Anterior cingulate cortex (tissue), 58 donors: ENCODE measurements at regions not wholly inside any gene's neighbourhood (a gene's known extent, or its start where the extent isn't known, plus 50 kb on each side); places are given as distances from the start of the nearest gene placed in this dataset.

ENCODE experiments used
- DNase-seq, 58 donors: peaks; one replicate each; lab custom pipeline; 2025; lab: John Stamatoyannopoulos, UW

GRCh38 chr22:48098243-48098920, 1335.9 kb downstream of the TBC1D22A start:
- no peak for DNase-seq

GRCh38 chr22:48097723-48098122, 1335.3 kb downstream of the TBC1D22A start:
- DNase-seq: no peak

DNA sequence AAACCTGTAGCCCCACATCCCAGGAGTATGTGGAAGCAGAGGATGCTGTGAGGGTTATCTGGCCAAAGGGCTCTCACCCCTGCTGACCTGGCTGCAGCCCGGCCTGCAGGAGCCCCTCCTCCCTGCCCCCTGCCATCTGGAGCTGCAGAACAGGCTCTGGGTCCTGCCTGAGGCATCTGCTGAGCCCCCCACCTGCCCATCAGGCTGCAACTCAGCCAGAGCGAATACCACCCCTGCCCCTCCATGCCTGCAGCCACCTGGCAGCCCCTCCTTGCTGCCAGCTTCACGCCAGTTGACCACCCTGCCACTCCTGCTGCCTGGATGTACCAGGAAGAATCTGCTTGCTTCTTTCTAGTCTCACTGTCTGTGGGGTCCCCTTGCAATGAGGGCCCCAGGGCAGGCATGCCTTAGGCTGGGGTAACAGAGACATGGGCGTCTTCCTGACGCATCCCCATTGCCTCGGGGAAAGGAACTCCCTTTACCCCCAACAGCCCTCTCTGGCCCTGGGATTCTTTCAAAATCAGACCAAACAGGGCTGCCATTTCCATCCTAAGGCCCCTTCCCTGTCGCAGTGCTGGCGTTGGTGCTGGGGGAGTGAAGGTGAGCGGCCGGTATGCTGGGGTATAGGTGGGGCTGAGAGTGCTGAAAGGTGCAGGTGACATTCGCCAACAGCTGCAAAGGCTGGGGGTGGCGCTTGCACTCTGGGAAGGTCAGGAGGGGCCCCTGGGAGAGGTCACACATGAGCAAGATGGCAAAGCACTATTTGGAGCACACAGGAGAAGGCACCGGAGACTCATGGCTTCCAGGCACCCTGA, 1334.6 kb downstream of the TBC1D22A start:
- DNase-seq: no peak

GRCh38 chr22:48096411-48096810, 1334.0 kb downstream of the TBC1D22A start:
- no peak for DNase-seq

GRCh38 chr22:48093981-48094380, 1331.5 kb downstream of the TBC1D22A start:
- DNase-seq: no peak

DNA sequence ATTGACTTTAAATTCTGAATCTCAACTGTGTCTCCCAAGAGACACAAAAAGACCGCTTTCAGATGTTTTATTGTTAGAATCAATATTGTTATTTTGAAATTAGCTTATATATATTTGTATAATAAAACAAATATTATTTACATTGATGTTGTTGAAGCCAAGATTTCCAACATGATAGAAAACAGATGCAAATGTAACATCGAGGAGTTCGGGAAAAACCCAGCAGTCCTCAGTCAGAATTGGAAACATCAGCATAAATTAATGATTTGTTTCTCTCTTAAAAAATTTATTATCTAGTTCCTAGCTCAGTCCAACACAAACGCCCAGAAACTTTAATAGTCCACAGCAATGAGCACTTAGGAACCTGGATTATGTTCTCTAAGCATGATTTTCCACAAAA, 1330.4 kb downstream of the TBC1D22A start:
- no peak for DNase-seq

DNA sequence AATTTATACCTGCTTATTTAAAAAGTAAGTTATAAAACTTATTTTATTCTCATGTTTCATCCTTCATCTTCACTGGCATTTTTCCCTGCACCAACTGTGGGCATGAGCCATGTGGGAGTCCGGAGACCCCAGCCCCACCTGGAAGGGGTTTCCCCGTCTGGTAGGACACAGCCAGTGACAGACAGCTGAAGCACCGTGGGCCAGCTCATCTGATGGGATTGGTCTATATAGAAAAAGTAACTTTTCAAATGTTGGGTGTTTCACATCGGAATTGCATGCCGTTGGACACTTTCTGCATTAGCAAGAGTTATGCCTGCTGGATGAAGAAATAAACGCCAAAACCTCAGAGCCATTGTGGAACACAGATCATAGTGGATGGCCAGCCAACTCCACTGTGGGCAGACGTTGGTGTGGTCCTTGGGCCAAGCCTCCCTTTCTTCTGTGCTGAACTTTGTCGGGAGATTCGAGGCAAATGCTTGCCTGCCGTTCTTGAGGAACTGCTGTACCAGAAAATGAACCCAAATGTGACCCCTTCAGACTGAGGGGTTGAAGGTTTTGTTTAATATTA, 1329.3 kb downstream of the TBC1D22A start:
- no peak for DNase-seq

GRCh38 chr22:48091060-48091650, 1328.7 kb downstream of the TBC1D22A start:
- no peak for DNase-seq

DNA sequence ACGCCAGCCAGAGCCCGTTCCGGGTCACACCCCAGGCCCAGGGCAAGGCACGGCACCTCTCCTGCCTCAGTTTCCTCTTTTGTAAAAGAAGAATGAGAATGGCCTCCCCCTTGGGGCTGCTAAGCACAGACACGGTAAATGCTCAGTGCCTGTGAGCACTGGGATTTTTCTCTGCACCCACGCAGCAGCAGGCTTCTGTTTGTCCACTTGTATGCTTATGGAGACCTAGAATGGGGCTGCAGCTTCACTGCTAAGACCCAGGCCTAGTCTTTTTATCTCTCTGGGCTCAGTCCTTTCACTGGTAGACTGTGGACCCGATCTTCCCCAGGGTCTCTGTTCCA, 1327.9 kb downstream of the TBC1D22A start:
- DNase-seq: peak in 6 of 58 donors; percentile 10 to 42 (median 20)

DNA sequence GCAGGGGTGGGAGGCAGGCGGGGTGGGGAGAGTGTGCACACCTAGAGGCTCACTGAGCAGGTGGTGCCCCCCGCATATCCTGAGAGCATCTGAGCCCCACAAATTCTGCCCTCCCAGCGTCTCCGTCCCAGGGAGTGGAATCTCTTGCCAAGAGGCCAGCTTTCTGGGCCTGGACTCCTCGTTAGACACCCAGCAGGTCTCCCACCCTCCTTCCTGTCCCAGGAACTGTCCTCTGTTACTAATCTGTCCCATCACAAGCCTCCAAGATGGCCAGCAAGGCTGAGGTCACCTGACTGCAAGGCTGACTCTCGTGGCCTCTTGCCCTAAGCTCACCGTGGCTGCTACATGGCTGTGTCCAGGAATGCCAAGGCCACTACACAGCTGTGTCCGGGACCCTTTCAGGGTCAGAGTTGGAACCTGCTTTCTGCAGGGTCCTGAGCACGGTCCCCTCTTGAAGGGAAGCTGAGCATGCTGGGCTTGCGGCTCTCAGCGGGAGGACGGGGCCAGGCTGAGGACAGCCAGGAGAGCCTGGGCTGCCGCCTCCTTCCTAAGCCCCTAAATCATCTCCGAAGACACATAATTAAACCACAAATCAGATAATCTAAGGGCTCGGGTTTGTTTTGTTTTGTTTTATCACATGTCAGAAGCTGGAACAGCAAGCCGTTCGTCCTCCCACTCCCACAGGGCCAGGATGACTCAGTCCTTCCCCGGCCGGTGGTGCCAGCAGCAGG, 1327.3 kb downstream of the TBC1D22A start:
- peak in 6 of 58 donors; percentile 3 to 27 (median 15) for DNase-seq

DNA sequence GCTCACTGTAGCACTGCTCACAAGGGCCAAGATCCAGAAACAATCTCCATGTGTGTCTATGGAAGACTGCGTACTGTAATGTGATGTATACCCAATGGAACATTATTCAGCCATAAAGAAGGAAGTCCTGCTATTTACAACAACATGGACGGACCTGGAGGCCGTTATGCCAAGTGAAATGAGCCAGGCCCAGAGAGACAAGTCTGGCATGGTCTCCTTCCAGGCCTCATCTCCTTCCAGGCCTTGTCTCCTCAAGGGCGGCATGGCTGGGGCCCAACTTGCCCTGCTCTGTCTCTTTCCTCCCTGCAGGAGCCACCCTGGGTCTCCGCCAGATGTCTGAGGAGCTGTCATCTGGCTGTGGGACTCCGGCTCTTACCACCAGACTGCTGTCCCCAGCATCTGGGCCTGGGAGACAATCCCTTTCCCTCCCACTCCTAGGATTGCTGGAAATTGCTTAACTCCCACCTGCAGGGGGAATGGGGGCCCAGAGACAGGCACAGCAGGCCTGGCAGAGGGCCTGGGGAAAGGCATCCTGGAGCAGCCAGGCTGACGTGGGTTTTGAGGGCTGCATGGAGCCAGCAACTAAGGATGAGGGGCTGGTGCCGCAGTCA, 1326.6 kb downstream of the TBC1D22A start:
- no peak for DNase-seq

DNA sequence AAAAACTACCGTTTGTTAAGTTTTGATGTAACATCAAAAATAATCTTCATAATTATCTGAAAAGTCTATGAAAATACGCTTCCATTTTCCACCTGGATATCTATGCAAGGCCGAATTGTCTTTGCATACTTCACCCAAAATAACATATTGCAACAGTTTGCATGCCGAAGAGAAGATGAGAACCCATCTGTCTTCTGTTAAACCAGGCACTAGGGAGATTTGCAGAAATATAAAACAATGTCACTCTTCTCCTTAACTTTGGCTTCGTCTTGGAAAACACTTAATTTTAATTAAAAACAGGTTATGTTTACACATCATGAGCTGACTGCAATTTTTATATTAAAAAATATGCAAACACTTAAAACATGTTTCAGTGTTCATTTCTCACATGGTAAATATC, 1325.8 kb downstream of the TBC1D22A start:
- DNase-seq: no peak

GRCh38 chr22:48085901-48086645, 1323.6 kb downstream of the TBC1D22A start:
- DNase-seq: no peak

DNA sequence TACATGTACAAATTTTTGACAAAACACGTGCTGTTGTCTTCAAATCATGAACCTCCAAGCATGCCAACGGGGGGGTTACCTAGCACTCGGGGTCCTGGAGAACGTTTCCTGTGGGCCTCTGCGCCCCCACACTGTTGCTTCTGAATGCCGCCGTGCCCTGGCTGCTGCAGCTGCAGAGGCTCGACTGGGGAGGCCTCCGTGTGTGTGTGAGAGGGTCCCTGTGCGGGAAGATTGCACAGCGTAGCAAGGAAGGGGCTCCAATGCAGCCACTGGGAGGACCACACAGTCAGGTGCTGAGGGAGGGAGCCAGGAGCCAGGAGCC, 1322.2 kb downstream of the TBC1D22A start:
- DNase-seq: no peak

DNA sequence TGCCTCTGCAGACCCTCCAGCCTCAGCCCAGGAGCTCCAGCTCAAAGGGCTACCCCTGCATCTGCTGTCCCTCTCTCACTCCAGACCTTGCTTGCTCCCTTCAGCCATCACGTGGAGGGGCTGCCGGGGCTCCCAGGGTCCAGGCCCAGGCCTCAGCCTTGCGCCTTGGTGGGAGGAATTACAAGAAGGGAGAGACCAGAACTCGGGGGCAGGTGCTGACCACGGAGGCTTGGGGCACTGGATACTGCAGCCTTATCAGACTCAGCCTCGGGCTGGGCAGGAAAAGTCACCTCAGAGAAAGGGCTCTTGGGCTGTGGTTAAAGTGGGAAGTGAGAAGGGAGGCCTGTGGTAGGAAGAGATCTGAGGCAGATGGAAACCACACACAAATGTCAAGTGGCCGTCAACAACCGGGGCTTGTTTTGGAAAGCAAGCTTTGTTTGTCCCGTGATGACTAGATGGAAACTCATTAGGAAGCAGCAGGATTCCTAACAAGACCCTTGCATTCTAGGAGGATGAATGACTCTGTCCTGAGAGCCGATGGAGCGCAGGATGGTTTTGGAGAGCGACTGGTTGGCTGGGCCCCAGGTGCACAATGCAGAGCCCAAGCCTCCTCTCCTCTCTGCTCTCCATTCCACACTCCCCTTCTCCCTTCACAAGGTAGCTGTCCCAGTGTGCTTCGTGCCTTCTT, 1321.7 kb downstream of the TBC1D22A start:
- no peak for DNase-seq

GRCh38 chr22:48083502-48083901, 1321.1 kb downstream of the TBC1D22A start:
- DNase-seq: no peak

- DNase-seq: no peak
Observed at GRCh38 chr22:48082284-48082683, 1319.8 kb downstream of the TBC1D22A start.

GRCh38 chr22:48081281-48081680, 1318.8 kb downstream of the TBC1D22A start:
- no peak for DNase-seq
